HK-2 (cell line): ENCODE measurements at regions not wholly inside any gene's neighbourhood (a gene's known extent, or its start where the extent isn't known, plus 50 kb on each side); places are given as distances from the start of the nearest gene placed in this dataset.

ENCODE experiments used
- DNase-seq: peaks from one replicate; pipeline ENCODE4 v3.0.0-alpha.2; 2018; ENCODE audit not compliant: unreplicated experiment

DNA sequence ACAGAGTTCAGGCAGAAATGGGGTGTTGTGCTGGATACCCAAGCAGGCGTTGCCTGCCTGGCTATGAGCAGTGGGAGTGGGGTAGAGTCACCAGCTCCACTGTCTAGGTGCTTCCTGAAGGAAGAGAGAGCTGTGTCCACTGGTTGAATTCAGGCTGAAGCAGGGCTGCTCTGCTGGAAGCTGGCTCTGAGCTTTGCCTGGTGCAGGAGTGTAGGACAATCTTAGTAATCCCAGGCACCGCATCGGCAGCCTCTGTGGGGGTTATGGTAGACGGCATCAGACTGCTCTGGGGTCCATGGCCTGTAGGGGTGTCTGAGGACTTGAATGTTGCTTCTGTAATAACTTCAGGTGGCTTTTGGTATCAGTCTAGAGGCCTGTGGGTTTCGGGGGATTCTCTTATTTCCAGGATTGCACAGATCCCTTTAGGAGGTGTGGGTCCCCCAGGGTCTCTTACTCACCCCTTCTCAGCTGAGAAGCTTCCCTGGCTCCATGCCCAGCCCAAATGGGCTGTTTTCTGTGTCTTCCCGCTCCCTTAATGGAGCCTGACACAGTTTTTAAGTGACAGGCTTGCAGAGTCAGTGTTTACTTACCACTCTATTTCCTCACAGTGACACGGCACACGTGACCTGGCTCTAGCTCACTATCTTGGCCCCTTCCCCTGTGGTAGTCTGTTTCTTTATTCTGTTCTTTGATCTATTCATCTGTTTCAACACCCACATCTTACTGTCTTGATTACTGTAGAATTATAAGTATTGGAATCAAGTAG is 644.3 kb downstream of the CBLN2 start:
- DNase-seq: no peak

DNA sequence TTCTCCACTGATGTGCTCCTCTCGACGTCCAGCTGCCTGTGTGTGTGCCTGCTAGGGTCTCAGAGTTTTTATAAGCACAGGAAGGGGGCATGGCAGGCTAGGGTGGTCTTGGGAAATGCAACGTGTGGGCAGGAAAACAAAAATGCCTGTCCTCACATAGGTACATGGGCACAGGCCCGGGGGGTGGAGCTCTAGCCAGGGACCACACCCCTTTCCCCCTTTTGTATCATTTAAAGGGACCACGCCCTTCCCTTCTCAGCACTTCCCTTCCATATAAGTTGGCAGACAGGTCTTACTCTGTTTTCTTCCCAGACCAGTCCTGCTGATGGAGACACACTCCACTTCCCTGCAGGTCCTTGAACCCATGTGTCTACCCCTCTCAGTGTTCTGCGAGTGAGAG is 645.0 kb downstream of the CBLN2 start:
- DNase-seq: no peak

DNA sequence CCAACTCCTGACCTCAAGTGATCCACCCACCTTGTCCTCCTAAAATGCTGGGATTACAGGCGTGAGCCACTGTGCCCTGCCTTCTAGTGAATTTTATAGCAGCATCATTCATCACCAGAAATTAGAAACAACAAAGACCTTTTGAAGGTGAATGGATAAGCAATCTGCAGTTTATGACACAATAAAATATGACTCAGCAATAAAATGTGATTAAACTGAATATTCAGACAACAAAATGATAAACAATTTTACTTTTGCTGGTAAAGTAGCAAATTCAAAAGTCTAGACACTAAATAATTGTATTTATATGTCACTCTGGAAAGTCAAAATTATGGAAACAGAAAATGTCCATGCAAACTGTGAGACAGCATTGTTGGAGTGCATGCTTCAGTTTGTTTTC is 656.6 kb downstream of the CBLN2 start:
- DNase-seq: no peak

DNA sequence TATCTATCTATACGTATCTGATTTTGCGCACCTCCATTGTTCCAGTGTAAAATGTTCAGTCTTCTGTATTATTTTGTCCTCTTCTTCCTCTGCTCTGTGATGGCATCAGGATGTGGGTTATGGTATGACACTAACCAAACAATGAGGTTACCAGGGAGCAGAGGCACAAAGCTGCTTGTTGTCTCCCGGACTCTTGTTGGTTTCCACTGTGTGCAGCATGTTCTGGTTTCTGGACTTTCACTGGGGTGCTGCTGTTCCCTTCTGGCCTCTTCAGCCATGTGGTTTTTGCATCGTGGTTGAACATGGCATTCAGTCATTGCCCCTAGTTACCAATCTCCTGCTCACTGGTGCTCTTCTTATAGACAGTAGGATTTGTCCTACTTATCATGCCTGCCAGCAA is 665.9 kb downstream of the CBLN2 start:
- no peak for DNase-seq

DNA sequence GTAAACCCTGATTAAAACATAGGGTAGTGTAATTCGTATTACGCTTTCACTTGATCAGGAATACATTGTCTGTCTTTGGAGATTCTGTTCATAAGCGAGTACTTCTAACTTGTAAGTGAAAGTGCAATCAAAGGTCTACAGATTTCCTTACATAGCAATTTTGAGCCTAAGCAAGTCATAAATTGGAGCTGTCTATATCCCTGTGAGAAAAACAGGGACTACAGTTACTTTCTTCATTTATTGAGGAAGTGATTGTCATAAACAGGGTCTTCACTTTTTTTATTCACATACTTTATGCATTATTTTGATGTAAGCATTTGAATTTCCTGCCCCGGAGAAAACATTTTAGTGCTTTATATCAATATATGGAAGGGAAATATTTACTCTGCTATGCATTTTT is 670.4 kb downstream of the CBLN2 start:
- no peak for DNase-seq

DNA sequence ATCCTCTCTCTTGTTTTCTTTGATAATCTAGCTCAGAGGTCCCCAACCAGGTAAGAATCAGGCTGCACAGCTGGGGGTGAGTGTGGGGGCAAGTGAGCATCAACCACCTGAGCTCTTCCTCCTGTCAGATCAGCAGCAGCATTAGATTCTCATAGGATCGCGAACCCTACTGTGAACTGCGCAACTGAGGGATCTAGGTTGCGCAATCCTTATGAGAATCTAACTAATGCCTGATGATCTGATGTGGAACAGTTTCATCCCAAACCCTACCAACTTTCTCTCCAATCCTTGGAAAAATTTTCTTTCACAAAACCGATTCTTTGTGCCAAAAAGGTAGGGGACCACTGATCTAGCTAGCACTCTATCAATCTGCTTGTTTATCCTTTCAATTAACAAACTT is 678.3 kb downstream of the CBLN2 start:
- no peak for DNase-seq

DNA sequence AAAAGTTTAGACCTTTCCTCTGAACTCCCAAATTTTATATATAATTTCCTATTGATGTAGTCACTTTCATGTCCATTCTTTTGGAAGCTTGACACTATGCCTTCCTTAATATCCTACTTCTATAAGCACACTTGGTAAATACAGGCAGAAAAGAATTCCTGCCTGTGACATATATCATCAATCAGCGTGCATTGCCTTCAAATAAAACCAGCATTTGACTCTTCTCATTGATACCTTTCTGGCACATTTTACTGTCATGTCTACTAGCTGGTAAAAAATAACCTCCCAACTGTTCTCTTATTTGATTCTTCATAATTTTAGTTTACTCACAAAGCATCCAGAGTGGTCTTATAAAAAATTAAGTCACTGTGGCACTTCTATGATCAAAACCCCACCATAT is 693.5 kb downstream of the CBLN2 start:
- no peak for DNase-seq

DNA sequence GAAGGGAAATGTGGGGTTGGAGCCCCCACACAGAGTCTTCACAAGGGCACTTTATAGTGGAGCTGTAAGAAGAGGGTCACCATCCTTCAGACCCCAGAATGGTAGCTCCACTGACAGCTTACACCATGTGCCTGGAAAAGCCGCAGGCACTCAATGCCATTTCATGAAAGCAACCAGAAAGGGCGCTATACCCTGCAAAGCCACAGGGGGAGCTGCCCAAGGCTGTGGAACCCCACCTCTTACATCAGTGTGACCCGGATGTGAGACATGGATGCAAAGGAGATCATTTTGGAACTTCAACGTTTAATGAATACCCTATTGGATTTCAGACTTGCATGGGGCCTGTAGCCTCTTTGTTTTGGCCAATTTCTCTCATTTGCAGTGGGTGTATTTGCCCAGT is 694.7 kb downstream of the CBLN2 start:
- no peak for DNase-seq

DNA sequence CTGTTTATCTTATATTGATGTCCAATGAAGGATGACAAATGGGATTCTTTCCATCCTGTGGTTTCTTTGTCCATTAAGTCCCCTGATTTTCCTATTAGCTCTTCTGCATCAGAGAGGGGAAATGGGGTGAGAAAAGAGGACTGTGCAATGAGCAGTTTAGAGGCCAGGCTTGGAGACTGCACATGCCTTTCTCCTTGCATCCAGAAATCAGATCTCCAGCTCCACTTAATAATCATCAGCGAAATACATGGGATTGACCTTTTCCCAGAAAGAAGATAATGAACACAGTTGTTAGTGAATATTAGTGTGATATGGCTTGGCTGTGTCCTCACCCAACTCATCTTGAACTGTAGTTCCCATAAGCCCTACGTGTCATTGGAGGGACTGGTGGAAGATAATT is 697.4 kb downstream of the CBLN2 start:
- no peak for DNase-seq

DNA sequence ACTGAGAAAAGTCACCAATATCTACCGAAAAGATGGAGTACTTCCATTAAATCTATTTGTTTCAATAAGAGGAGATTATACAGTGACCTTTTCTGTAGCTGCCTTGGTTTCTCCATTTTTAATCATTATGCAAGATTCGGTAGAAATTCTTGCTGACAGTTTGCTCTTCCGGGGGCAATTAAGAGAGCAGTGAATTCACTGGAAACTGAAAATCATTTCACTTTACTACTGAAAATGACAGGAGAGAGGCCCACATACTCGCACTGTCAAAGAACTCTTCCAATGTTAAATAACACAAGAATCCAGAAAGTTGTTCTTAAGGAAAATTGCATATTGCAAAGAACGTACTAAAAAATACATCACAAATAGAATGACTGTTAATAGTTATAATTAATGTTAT is 699.3 kb downstream of the CBLN2 start:
- no peak for DNase-seq

DNA sequence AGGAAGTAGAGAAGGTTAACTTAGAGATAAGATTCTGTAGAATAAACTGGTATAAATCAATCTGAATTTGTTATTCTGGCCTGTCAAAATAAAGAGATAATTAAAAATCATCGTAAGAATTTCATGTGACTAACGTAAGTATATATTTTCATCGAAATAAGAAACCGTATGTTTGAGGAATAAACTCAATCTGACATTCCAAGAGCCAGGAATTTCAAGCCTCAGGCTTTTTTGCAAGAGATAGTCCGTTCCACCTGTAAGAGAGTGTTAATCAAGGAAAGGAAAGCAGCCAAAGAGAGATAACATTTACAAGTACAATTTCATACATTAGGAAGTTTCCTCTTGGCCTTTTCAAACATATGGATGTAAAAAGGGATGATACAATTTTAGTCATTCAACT is 701.5 kb downstream of the CBLN2 start:
- DNase-seq: no peak

DNA sequence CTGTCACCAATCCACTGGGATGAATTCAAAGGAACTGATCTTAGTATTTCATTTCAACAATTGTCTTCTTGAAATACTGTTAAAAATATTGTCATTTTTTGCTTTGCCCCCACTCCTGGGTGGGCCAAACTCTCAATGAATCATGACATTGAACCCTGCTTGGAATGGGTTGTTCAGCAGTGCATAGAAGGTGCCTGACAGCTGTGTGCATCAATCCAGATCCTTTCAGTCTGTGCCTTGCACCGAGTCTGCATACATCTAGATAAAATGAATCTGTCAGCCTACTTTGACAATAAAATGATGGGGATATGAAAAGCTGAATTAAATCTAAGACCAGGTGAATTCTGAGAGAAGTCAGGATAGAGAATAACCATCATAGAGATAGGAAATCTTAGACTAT is 706.6 kb downstream of the CBLN2 start:
- no peak for DNase-seq

DNA sequence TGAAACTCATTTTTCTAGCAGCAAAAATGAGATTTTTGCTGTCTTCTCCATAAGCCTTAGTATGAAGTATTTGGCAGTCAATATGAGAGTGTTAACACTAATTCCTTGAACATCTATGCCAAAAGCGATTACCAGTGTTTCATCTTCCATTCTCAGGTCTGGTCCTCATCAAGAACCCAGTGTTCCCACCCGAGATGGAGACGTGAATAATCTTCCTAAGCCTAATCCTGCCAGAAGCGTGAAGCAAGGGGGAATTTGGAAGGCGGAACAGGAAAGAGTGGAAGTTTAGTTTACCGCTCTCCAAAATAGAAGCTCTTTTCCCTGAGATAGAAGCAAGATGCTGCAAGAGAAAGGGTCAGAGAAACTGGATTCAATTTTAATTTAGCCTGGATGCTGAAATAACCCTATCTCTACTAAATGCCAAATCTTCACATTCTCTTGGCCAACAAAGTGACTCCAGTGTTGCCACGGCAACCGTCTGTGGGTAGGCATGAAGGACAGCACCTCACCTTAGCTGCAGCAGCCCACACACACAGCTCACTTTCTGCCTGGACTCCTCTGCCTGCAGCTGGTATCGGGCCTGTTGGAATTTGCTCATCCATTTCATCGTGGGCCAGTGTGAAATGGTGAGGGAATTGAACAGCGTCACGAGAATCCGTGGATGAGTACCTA is 711.1 kb downstream of the CBLN2 start:
- DNase-seq: no peak

DNA sequence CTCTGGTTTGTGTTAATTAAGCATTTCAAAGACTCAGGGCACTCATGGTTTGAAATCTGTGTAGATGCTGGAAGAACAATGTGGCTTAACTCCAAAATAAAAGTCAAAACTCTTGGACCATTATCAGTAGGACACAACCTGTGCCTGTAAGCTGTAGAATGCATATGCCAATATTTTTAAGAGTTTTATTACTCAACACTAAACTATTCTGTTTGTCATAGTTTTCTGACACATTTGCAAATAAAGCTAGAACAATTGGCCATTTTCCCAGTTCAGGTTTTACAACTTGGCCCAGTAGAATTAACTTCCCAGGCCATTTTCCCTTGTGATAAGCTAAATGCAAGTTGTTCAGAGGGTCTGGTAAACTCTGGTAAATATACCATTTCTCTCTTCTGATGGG is 713.1 kb downstream of the CBLN2 start:
- no peak for DNase-seq

DNA sequence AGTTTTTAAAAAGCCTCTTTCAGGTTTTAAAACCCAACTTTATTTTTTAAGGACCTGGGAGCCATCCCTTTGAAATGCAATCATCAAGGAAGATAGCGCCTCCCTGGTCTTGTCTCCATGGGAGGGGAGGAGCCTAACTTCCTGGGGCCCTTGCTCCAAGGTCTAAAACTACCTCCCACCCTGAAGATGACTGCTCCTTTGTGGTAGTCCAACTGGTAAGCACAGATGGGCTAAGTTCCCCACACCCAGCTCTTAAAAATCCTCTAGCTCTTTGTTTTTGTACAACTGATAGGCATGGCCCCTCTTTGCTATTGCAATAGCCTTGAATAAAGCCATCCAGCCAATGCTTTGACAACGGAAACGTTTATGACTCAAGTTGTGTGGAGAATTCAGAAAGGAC is 716.8 kb downstream of the CBLN2 start:
- DNase-seq: no peak

DNA sequence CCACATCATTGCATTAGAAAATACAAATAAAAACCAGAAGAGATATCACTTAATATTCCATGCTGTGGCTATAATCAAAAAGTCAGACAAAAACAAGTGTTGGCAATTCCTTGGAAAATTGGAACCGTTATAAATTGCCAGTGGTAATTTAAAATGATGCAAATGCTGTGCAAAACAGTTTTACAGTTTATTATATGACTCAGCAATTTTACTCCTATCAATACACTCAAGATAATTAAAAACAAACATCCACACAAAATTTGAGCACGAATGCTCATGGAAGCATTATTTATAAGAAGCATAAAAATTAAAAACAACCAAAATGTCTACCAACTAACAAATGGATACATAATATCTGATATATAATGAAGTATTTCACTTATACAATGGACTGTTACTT is 728.8 kb downstream of the CBLN2 start:
- DNase-seq: no peak

DNA sequence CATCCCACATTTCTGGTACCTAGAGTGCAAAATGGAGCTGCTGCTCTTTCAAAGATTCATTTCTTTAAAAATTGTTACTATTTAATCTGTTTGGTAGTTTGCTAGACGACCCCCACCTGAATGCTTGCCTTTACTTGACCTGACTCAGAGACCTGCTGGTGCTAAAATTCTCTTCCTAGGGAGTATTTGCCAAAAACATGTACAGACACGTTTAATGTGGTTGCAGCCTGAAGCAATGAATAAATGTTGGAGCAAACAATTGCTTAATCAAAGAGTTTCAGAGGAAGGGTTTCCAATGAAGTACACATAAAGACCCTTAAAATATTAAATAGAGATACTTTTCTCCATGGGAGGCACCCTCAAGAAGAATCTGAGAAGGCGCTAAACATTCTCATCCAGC is 734.4 kb downstream of the CBLN2 start:
- DNase-seq: no peak

DNA sequence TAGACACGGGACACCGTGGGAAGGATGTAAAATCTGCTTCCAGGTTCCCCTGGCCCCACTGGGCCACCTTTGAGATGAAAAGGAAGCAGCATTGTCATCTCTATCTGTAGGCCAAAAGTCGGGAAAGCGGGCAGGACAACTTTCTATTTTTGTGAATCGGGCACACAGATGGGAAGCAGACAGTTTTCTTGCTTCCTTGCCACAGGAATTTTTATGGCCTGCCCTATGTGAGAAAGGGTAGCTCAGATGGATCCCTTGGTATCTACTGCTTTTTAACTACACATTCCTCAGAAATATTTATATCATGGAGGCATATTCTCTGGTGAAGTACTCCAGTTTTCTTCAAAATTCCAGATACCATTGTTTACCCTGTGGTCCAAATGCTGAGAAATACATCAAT is 735.5 kb downstream of the CBLN2 start:
- DNase-seq: no peak

DNA sequence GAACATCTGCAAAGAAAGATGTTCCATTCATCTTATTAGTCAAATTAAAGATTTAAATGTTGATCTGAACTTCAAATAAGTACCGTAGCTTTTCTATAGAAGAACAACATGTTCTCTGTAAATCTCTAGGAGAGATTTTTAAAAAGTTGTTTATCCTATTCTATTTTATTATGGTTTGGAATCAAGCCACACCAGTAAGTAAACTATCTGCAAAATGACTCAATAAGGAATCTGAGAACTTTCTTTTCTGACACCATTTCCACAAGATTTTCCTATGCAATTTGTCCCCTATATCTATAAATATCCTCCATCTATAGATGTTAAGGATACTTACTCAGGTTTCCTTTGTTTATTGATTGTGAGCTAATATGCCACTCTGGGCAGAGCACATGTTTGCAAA is 736.6 kb downstream of the CBLN2 start:
- no peak for DNase-seq

DNA sequence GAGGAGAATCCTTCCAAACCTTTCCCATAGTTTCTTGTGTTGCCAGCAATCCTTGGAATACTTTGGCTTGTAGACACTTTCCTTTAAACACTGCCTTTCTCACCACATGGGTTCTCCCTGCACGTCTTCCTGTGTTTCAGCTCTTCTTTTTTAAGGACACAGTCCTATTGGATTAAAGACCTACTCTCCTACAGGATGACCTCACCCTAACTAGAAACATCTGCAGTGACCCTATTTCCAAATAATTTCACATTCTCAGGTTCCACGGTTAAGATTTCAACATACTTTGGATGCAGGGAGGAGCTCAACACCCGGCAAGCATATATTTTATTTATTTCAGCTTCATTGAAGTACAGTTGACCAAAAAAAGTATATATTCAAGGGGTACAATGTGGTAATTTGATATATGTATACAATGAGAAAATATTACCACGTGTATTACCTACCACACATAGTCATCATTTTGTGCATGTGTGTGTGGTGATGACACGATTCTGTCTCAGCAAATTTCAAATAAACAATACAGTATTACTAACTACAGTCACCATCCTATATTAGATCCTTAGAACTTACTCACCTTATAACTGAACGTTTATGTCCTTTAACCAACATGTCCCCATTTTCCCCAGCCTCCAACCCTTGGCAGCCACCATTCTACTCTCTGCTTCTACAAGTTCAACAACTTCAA is 745.0 kb downstream of the CBLN2 start:
- DNase-seq: no peak

DNA sequence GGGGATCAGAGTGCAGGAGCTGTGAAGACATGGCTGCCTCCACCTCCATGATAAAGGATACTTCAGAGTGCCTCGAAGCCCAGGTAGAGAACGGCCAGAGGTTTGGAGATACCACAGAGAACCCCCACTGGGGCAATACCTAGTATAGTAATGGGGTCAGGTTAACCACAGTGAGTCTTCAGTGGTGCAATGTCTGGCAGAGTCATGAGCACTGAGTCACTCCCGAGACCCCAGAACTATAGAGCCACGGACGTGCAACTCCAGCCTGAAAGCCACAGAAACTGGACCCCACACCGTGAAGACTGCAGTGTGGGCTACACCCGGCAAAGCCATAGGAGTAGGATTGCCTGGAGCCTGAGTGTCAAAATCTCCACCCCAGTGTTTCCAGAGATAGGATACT is 746.6 kb downstream of the CBLN2 start:
- DNase-seq: no peak

DNA sequence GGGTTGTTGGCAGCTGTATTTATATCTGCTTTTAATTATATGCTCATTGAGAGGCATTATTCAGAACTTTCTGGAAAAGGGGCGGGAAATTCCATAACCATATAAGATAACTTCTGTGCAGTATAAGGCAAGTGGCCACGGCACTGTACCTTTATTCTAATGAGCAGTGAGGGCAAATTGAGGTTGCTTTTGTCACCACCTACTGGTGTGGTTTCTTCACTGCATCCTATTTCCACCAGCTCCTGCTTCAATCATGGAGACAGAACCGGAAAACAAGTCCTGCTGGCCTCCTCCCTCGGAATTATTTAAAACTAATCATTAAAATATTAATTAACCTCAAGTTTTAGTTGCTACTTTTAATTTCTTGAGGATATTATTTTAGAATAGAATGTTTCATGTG is 759.4 kb downstream of the CBLN2 start:
- DNase-seq: peak; percentile 1

DNA sequence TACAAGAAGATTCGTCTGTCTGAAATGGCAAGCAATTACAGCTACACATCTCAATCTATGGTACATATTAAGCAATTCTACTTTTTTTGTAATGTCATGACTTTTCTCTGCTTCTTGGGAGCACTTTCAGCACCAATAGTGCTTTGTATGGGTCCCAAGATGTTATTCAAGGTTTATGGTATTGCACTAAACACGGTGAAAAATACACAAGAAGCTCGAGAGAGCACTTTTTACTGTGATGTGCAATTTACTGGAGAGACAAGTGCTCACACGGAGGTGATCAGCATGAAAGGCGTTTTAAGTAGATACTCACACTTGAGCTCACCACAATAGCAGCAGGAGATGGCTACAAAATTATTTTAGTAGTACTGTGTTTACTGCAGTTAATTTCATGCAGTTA is 783.6 kb downstream of the CBLN2 start:
- no peak for DNase-seq
